Left hindlimb (tissue), 1 donor: ENCODE measurements at regions not wholly inside any gene's neighbourhood (a gene's known extent, or its start where the extent isn't known, plus 50 kb on each side); places are given as distances from the start of the nearest gene placed in this dataset.

ENCODE experiments used
- DNase-seq: peaks from one replicate; pipeline ENCODE4 v3.0.0-alpha.2; 2018

GRCh38 chr1:59156526-59157199, 140.2 kb upstream of the FGGY start:
- no peak for DNase-seq

GRCh38 chr1:59158321-59158720, 138.6 kb upstream of the FGGY start:
- no peak for DNase-seq

GRCh38 chr1:59159557-59160203, 137.2 kb upstream of the FGGY start:
- DNase-seq = no peak

GRCh38 chr1:59161136-59161535, 135.8 kb upstream of the FGGY start:
- DNase-seq = no peak

- no peak for DNase-seq
Observed at GRCh38 chr1:59162665-59163064, 134.2 kb upstream of the FGGY start.

GRCh38 chr1:59163268-59164092, 133.4 kb upstream of the FGGY start:
- DNase-seq = no peak

- DNase-seq = no peak
Observed at GRCh38 chr1:59164371-59164770, 132.5 kb upstream of the FGGY start.

GRCh38 chr1:59165353-59165752, 131.5 kb upstream of the FGGY start:
- DNase-seq = no peak

GRCh38 chr1:59169703-59170102, 127.2 kb upstream of the FGGY start:
- no peak for DNase-seq

GRCh38 chr1:59170659-59171058, 126.2 kb upstream of the FGGY start:
- no peak for DNase-seq

- no peak for DNase-seq
Observed at GRCh38 chr1:59171788-59172187, 125.1 kb upstream of the FGGY start.

GRCh38 chr1:59172693-59173092, 124.2 kb upstream of the FGGY start:
- no peak for DNase-seq

GRCh38 chr1:59173721-59174120, 123.2 kb upstream of the FGGY start:
- no peak for DNase-seq

GRCh38 chr1:59176471-59176870, 120.4 kb upstream of the FGGY start:
- DNase-seq = no peak

GRCh38 chr1:59177756-59178155, 119.1 kb upstream of the FGGY start:
- no peak for DNase-seq

GRCh38 chr1:59178339-59179187, 118.3 kb upstream of the FGGY start:
- DNase-seq = peak; percentile 85

GRCh38 chr1:59179673-59180072, 117.2 kb upstream of the FGGY start:
- DNase-seq = no peak

- no peak for DNase-seq
Observed at GRCh38 chr1:59180735-59181134, 116.2 kb upstream of the FGGY start.

- DNase-seq = no peak
Observed at GRCh38 chr1:59183749-59184317, 113.1 kb upstream of the FGGY start.

GRCh38 chr1:59184365-59184905, 112.5 kb upstream of the FGGY start:
- no peak for DNase-seq

GRCh38 chr1:59185163-59185860, 111.6 kb upstream of the FGGY start:
- DNase-seq = no peak

- DNase-seq = peak; percentile 56
Observed at GRCh38 chr1:59186656-59187055, 110.2 kb upstream of the FGGY start.
